Stimulated activated CD8-positive, alpha-beta memory T cell treated with anti-CD3 and anti-CD28 coated beads, Interleukin-7, amount 100 ng/mL, for 1 hour (primary cell): ENCODE measurements at regions not wholly inside any gene's neighbourhood (a gene's known extent, or its start where the extent isn't known, plus 50 kb on each side); places are given as distances from the start of the nearest gene placed in this dataset.

Experiments used
- DNase-seq, 2 donors: peaks; one replicate each; pipeline ENCODE4 v3.0.0-alpha.2; 2020; ENCODE audit warnings: low read depth in 2 of 2

GRCh38 chr13:23983671-23984070 lies 86.4 kb upstream of the C1QTNF9B start:
- no peak for DNase-seq

- DNase-seq: no peak
Observed at GRCh38 chr13:23984546-23984945, 87.2 kb upstream of the C1QTNF9B start.

GRCh38 chr13:23985060-23985459 lies 87.8 kb upstream of the C1QTNF9B start:
- no peak for DNase-seq

- no peak for DNase-seq
Observed at GRCh38 chr13:23985839-23986238, 88.5 kb upstream of the C1QTNF9B start.

- no peak for DNase-seq
Observed at GRCh38 chr13:23986619-23987018, 89.3 kb upstream of the C1QTNF9B start.

GRCh38 chr13:23987331-23987894 lies 90.1 kb upstream of the C1QTNF9B start:
- no peak for DNase-seq

- no peak for DNase-seq
Observed at GRCh38 chr13:23988546-23989122, 91.3 kb upstream of the C1QTNF9B start.

GRCh38 chr13:23990455-23990854 lies 93.2 kb upstream of the C1QTNF9B start:
- DNase-seq: no peak

- no peak for DNase-seq
Observed at GRCh38 chr13:23991119-23991518, 93.8 kb upstream of the C1QTNF9B start.

GRCh38 chr13:23992781-23993679 lies 95.7 kb upstream of the C1QTNF9B start:
- no peak for DNase-seq

GRCh38 chr13:23993680-23993985 lies 96.3 kb upstream of the C1QTNF9B start:
- no peak for DNase-seq

GRCh38 chr13:23995283-23996073 lies 98.2 kb upstream of the C1QTNF9B start:
- DNase-seq: no peak

GRCh38 chr13:23996456-23996855 lies 99.2 kb upstream of the C1QTNF9B start:
- DNase-seq: no peak

- DNase-seq: no peak
Observed at GRCh38 chr13:23999424-23999823, 102.1 kb upstream of the C1QTNF9B start.

GRCh38 chr13:24002206-24002815 lies 105.0 kb upstream of the C1QTNF9B start:
- no peak for DNase-seq

GRCh38 chr13:24004142-24004899 lies 107.0 kb upstream of the C1QTNF9B start:
- no peak for DNase-seq

GRCh38 chr13:24004971-24005370 lies 107.7 kb upstream of the C1QTNF9B start:
- no peak for DNase-seq

- DNase-seq: no peak
Observed at GRCh38 chr13:24005755-24006281, 108.5 kb upstream of the C1QTNF9B start.

GRCh38 chr13:24006520-24007248 lies 109.4 kb upstream of the C1QTNF9B start:
- DNase-seq: no peak

GRCh38 chr13:24007979-24008620 lies 110.8 kb upstream of the C1QTNF9B start:
- no peak for DNase-seq
